Neural cell (in vitro differentiated cells): ENCODE measurements at regions not wholly inside any gene's neighbourhood (a gene's known extent, or its start where the extent isn't known, plus 50 kb on each side); places are given as distances from the start of the nearest gene placed in this dataset.

Source experiments
- H2AFZ ChIP-seq: fragments of 200-600, 300-800 bp; sonication (generic), shearing (Covaris generic); 2 replicates; pipeline ENCODE4 v1.6.0; 2014; ENCODE audit warnings: low read depth, mild to moderate bottlenecking, antibody characterized with exemption, low read length, moderate library complexity
- H3F3A ChIP-seq: fragments of 200-600 bp; shearing (Covaris generic); 2 replicates; pipeline ENCODE4 v1.6.1; 2016; ENCODE audit warnings: mild to moderate bottlenecking, moderate library complexity, mixed read lengths, antibody characterized with exemption, low read length; ENCODE audit not compliant: insufficient read depth, poor library complexity, severe bottlenecking
- H3K27ac ChIP-seq: fragments of 200-600, 300-800 bp; sonication (generic), shearing (Covaris generic); 2 replicates; pipeline ENCODE4 v1.5.1; 2014; ENCODE audit warnings: mild to moderate bottlenecking, low read length, moderate library complexity
- H3K27me3 ChIP-seq: fragments of 300-800, 200-600 bp; sonication (generic), shearing (Covaris generic); 2 replicates; pipeline ENCODE4 v1.6.0; 2014; ENCODE audit warnings: mild to moderate bottlenecking, low read depth, low read length, moderate library complexity; ENCODE audit not compliant: insufficient read depth
- H3K36me3 ChIP-seq: fragments of 300-800, 200-600 bp; sonication (generic), shearing (Covaris generic); 2 replicates; pipeline ENCODE4 v1.5.1; 2014; ENCODE audit warnings: mild to moderate bottlenecking, antibody characterized with exemption, low read length, moderate library complexity; ENCODE audit not compliant: insufficient read depth
- H3K4me2 ChIP-seq: fragments of 300-800, 200-600 bp; sonication (generic), shearing (Covaris generic); 2 replicates; pipeline ENCODE4 v1.6.0; 2014; ENCODE audit warnings: mild to moderate bottlenecking, low read length
- H3K4me3 ChIP-seq: fragments of 300-800, 200-600 bp; sonication (generic), shearing (Covaris generic); 2 replicates; pipeline ENCODE4 v1.5.1; 2014; ENCODE audit warnings: mild to moderate bottlenecking, low read length, moderate library complexity
- H3K79me2 ChIP-seq: fragments of 200-600 bp; shearing (Covaris generic); replicated peaks from 2 replicates; pipeline ENCODE4 v1.6.0; 2014; ENCODE audit warnings: mild to moderate bottlenecking, low read length, moderate library complexity; ENCODE audit not compliant: insufficient read depth
- H3K9ac ChIP-seq: fragments of 300-800, 200-600 bp; sonication (generic), shearing (Covaris generic); 2 replicates; pipeline ENCODE4 v1.6.1; 2016; ENCODE audit warnings: mild to moderate bottlenecking, low read length, mixed read lengths
- H3K9me2 ChIP-seq: fragments of 200-600 bp; shearing (Covaris generic); 2 replicates; pipeline ENCODE4 v1.6.1; 2016; ENCODE audit warnings: mild to moderate bottlenecking, low read length, mixed read lengths; ENCODE audit not compliant: insufficient read depth
- H3K9me3 ChIP-seq: fragments of 200-600, 300-800 bp; sonication (generic), shearing (Covaris generic); 2 replicates; pipeline ENCODE4 v1.6.1; 2016; ENCODE audit warnings: mild to moderate bottlenecking, mixed run types, low read length, moderate library complexity, mixed read lengths
- H4K20me1 ChIP-seq: fragments of 200-600 bp; shearing (Covaris generic); 2 replicates; pipeline ENCODE4 v1.6.1; 2016; ENCODE audit warnings: mild to moderate bottlenecking, mixed run types; ENCODE audit not compliant: insufficient read depth
- CTCF ChIP-seq: fragments of 450-650 bp; IDR thresholded peaks from 2 replicates; pipeline ENCODE4 v1.5.1; 2014; ENCODE audit warnings: antibody characterized with exemption, mild to moderate bottlenecking, moderate library complexity; ENCODE audit not compliant: poor library complexity, severe bottlenecking
- EP300 ChIP-seq: fragments of 450-650 bp; conservative IDR thresholded peaks from 2 replicates; pipeline ENCODE4 v1.6.1; 2014; ENCODE audit warnings: antibody characterized with exemption, mild to moderate bottlenecking, moderate library complexity; ENCODE audit not compliant: poor library complexity, severe bottlenecking
- EZH2 ChIP-seq: fragments of 200-600, 300-800 bp; shearing (Covaris generic), sonication (generic); IDR thresholded peaks from 2 replicates; pipeline ENCODE4 v1.6.1; 2014; ENCODE audit warnings: antibody characterized with exemption, low read length, borderline replicate concordance, mild to moderate bottlenecking; ENCODE audit not compliant: insufficient read depth, poor library complexity, severe bottlenecking
- MXI1 ChIP-seq: fragments of 450-650 bp; conservative IDR thresholded peaks from 2 replicates; pipeline ENCODE4 v1.6.1; 2014; ENCODE audit warnings: antibody characterized with exemption, mild to moderate bottlenecking; ENCODE audit not compliant: poor library complexity, severe bottlenecking
- POLR2AphosphoS5 ChIP-seq: IDR thresholded peaks from 2 replicates; pipeline ENCODE4 v1.6.1; 2012
- RAD21 ChIP-seq: fragments of 450-650 bp; conservative IDR thresholded peaks from 2 replicates; pipeline ENCODE4 v1.6.1; 2014; ENCODE audit warnings: antibody characterized with exemption, mild to moderate bottlenecking, moderate library complexity
- REST ChIP-seq: IDR thresholded peaks from 2 replicates; pipeline ENCODE4 v1.6.1; 2012; ENCODE audit warnings: borderline replicate concordance
- SMC3 ChIP-seq: fragments of 450-650 bp; conservative IDR thresholded peaks from 2 replicates; pipeline ENCODE4 v1.6.1; 2014; ENCODE audit warnings: antibody characterized with exemption, mild to moderate bottlenecking, moderate library complexity; ENCODE audit not compliant: poor library complexity
- TAF1 ChIP-seq: IDR thresholded peaks from 2 replicates; pipeline ENCODE4 v1.6.1; 2012; ENCODE audit warnings: low read depth

GRCh38 chr10:123474700-123475099 lies 191.5 kb upstream of the GPR26 start:
- Histone ChIP-seq H3K9me2 (no peaks in the 10 kb centered on the region), H3K9ac (no peak overlapping the region), H4K20me1 (no peaks in the 10 kb centered on the region), H2AFZ (no peak overlapping the region), H3K4me2 (no peak overlapping the region), H3F3A (no peaks in the 10 kb centered on the region), H3K27me3 (peaks cover 6% of the 10 kb centered on the region), H3K79me2 (no peaks in the 10 kb centered on the region), H3K27ac (no peak overlapping the region), H3K4me3 (no peak overlapping the region), H3K36me3 (no peaks in the 10 kb centered on the region), H3K9me3 (no peaks in the 10 kb centered on the region)
- TF ChIP-seq EZH2 (no peak), TAF1 (no peak), CTCF (no peak)

GRCh38 chr10:123475466-123475865 lies 190.7 kb upstream of the GPR26 start:
- Histone ChIP-seq H2AFZ (no peak overlapping the region), H3K4me2 (no peak overlapping the region)

More at GRCh38 chr10:123475466-123475865, 190.7 kb upstream of the GPR26 start:
- H3K9me3 ChIP-seq: no peaks in the 10 kb centered on the region
- H3K36me3 ChIP-seq: no peaks in the 10 kb centered on the region
- no peak overlapping the region for H3K9ac ChIP-seq
- TF ChIP-seq POLR2AphosphoS5: no peak
- TF ChIP-seq RAD21: no peak
- TF ChIP-seq EP300: no peak
- no peak for TF ChIP-seq TAF1
- TF ChIP-seq EZH2: no peak
- no peak for TF ChIP-seq SMC3
- no peak for TF ChIP-seq MXI1
- no peak for TF ChIP-seq REST
- no peaks in the 10 kb centered on the region for H3K79me2 ChIP-seq
- H3K4me3 ChIP-seq: no peak overlapping the region
- H3K9me2 ChIP-seq: no peaks in the 10 kb centered on the region
- H3F3A ChIP-seq: no peaks in the 10 kb centered on the region
- no peaks in the 10 kb centered on the region for H4K20me1 ChIP-seq
- no peak overlapping the region for H3K27ac ChIP-seq
- no peaks in the 10 kb centered on the region for H3K27me3 ChIP-seq
